Glutamatergic neuron (in vitro differentiated cells): ENCODE measurements at regions not wholly inside any gene's neighbourhood (a gene's known extent, or its start where the extent isn't known, plus 50 kb on each side); places are given as distances from the start of the nearest gene placed in this dataset.

Experiments used
- DNase-seq: peaks from one replicate; pipeline ENCODE4 v3.0.0; 2022
- H3K27ac Mint-ChIP-seq: one replicate; pipeline ENCODE4 v1.8.0; 2020; ENCODE audit warnings: mild to moderate bottlenecking, mixed read lengths, inconsistent platforms; ENCODE audit not compliant: unreplicated experiment
- H3K27me3 Mint-ChIP-seq: one replicate; pipeline ENCODE4 v1.8.0; 2020; ENCODE audit warnings: mild to moderate bottlenecking, moderate library complexity, mixed read lengths, inconsistent platforms; ENCODE audit not compliant: unreplicated experiment
- H3K36me3 Mint-ChIP-seq: one replicate; pipeline ENCODE4 v1.8.0; 2020; ENCODE audit warnings: mild to moderate bottlenecking, mixed read lengths, inconsistent platforms; ENCODE audit not compliant: unreplicated experiment
- H3K4me1 Mint-ChIP-seq: one replicate; pipeline ENCODE4 v1.8.0; 2020; ENCODE audit warnings: mild to moderate bottlenecking, low read depth, mixed read lengths, inconsistent platforms; ENCODE audit not compliant: unreplicated experiment
- H3K4me3 Mint-ChIP-seq: one replicate; pipeline ENCODE4 v1.8.0; 2020; ENCODE audit warnings: mild to moderate bottlenecking, mixed read lengths, inconsistent platforms; ENCODE audit not compliant: unreplicated experiment
- H3K9me3 Mint-ChIP-seq: one replicate; pipeline ENCODE4 v1.8.0; 2020; ENCODE audit warnings: mild to moderate bottlenecking, moderate library complexity, mixed read lengths, inconsistent platforms; ENCODE audit not compliant: unreplicated experiment
- CTCF ChIP-seq: fragments of 200-600 bp; sonication (generic); IDR thresholded peaks from one replicate; pipeline ENCODE4 v1.5.0; 2021; ENCODE audit not compliant: partially characterized antibody, unreplicated experiment

GRCh38 chr21:18711662-18712061, 308.1 kb upstream of the TMPRSS15 start:
- Mint-ChIP-seq H3K27me3 (no peaks in the 10 kb centered on the region), H3K9me3 (no peaks in the 10 kb centered on the region), H3K27ac (no peak overlapping the region), H3K4me1 (peaks cover 11% of the 10 kb centered on the region), H3K36me3 (no peaks in the 10 kb centered on the region), H3K4me3 (no peak overlapping the region)
- DNase-seq: no peak
- no peak for TF ChIP-seq CTCF

GRCh38 chr21:18715606-18716005, 312.0 kb upstream of the TMPRSS15 start:
- Mint-ChIP-seq H3K27ac (peak overlapping the region; percentile 9), H3K4me3 (no peak overlapping the region), H3K27me3 (no peaks in the 10 kb centered on the region), H3K36me3 (no peaks in the 10 kb centered on the region), H3K4me1 (peaks cover 13% of the 10 kb centered on the region), H3K9me3 (no peaks in the 10 kb centered on the region)
- TF ChIP-seq CTCF: no peak
- no peak for DNase-seq

- no peaks in the 10 kb centered on the region for H3K9me3 Mint-ChIP-seq
- no peaks in the 10 kb centered on the region for H3K36me3 Mint-ChIP-seq
- no peak for TF ChIP-seq CTCF
- no peak overlapping the region for H3K4me3 Mint-ChIP-seq
- H3K27ac Mint-ChIP-seq: no peak overlapping the region
- peaks cover 13% of the 10 kb centered on the region for H3K4me1 Mint-ChIP-seq
- no peaks in the 10 kb centered on the region for H3K27me3 Mint-ChIP-seq
- DNase-seq: no peak
Measured at GRCh38 chr21:18716578-18717138, 313.1 kb upstream of the TMPRSS15 start.

GRCh38 chr21:18722193-18722592, 318.6 kb upstream of the TMPRSS15 start:
- no peak overlapping the region for H3K27ac Mint-ChIP-seq
- H3K9me3 Mint-ChIP-seq: no peaks in the 10 kb centered on the region
- no peak for DNase-seq
- no peaks in the 10 kb centered on the region for H3K27me3 Mint-ChIP-seq
- H3K4me1 Mint-ChIP-seq: peaks cover 2% of the 10 kb centered on the region
- no peak for TF ChIP-seq CTCF
- H3K4me3 Mint-ChIP-seq: no peak overlapping the region
- no peaks in the 10 kb centered on the region for H3K36me3 Mint-ChIP-seq

- no peaks in the 10 kb centered on the region for H3K27me3 Mint-ChIP-seq
- H3K36me3 Mint-ChIP-seq: no peaks in the 10 kb centered on the region
- no peak overlapping the region for H3K4me3 Mint-ChIP-seq
- H3K4me1 Mint-ChIP-seq: no peaks in the 10 kb centered on the region
- no peak overlapping the region for H3K27ac Mint-ChIP-seq
- no peak for TF ChIP-seq CTCF
- no peak for DNase-seq
- H3K9me3 Mint-ChIP-seq: no peaks in the 10 kb centered on the region
Measured at GRCh38 chr21:18723171-18723570, 319.6 kb upstream of the TMPRSS15 start.
